ENCODE measurements at regions not wholly inside any gene's neighbourhood (a gene's known extent, or its start where the extent isn't known, plus 50 kb on each side); places are given as distances from the start of the nearest gene placed in this dataset.

DNA sequence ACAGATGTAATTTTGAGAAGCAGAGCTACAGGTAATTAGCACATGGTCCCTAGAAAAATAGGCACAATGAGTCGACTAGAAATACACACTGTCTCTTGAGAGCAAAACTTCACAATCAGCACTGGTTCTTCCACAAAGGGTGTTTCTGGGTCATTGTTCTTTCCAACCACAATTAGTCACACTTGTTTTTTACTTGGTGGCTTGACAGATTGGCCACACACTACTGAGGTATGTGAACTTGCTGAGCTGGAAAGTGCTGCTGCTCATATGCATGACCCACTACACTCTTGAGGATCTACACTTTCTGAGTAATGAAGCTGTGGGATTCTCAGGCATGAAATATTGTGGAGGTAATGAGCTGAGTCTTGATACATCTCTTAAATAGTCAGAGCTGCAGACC is 347.7 kb downstream of the BCKDHB start:
- Histone ChIP-seq H3K18ac (ENCODE audit: low read length) (no peak overlapping the region), H3K79me1 (ENCODE audit: low read depth, low read length) (no peaks in the 10 kb centered on the region), H3K36me3 (replicated peaks in 1 of 2; ENCODE audit: control insufficient read depth in 2 of 2, insufficient read depth in 2 of 2, low read length in 2 of 2) (no peaks in the 10 kb centered on the region), H4K8ac (ENCODE audit: low read depth, low read length) (no peak overlapping the region), H3K27ac (replicated peaks; ENCODE audit: low read length) (no peak overlapping the region), H3K4me2 (ENCODE audit: insufficient read depth, low read length, poor library complexity, severe bottlenecking) (no peak overlapping the region), H3K23ac (ENCODE audit: low read depth, low read length, poor library complexity) (no peak overlapping the region), H3K9me3 (replicated peaks in 1 of 2; ENCODE audit: control insufficient read depth in 2 of 2, insufficient read depth in 1 of 2, low read depth in 1 of 2, low read length in 2 of 2) (no peaks in the 10 kb centered on the region), H2BK15ac (ENCODE audit: low read length) (no peak overlapping the region), H3K4me1 (ENCODE audit: control insufficient read depth in 2 of 2, insufficient read depth in 1 of 2, low read depth in 1 of 2, low read length in 2 of 2) (peaks cover 0 to 1% of the 10 kb centered on the region in 2 donors), H2BK12ac (ENCODE audit: low read length) (no peak overlapping the region), H2AFZ (ENCODE audit: low read length) (no peak overlapping the region), H2AK5ac (ENCODE audit: low read depth, low read length) (no peak overlapping the region), H2BK120ac (ENCODE audit: low read depth, low read length) (no peak overlapping the region), H3K27me3 (ENCODE audit: control insufficient read depth in 3 of 3, insufficient read depth in 3 of 3, low read depth in 1 of 3, low read length in 3 of 3) (no peaks in the 10 kb centered on the region), H3K9ac (ENCODE audit: low read depth, low read length, poor library complexity) (no peak overlapping the region), H4K91ac (ENCODE audit: low read depth, low read length, poor library complexity) (no peak overlapping the region), H2BK5ac (ENCODE audit: low read length) (no peak overlapping the region), H3K4ac (ENCODE audit: low read length) (no peak overlapping the region), H3K14ac (ENCODE audit: low read length) (no peak overlapping the region), H3K4me3 (ENCODE audit: low read length in 2 of 2) (no peak overlapping the region)
- no CpG with 5 or more reads among the region's 1 CpG for WGBS, 2 donors (ENCODE audit: extremely low coverage in 2 of 2, insufficient read length in 2 of 2, insufficient replicate concordance in 1 of 2)
- no peak for DNase-seq (ENCODE audit: low spot score)

DNA sequence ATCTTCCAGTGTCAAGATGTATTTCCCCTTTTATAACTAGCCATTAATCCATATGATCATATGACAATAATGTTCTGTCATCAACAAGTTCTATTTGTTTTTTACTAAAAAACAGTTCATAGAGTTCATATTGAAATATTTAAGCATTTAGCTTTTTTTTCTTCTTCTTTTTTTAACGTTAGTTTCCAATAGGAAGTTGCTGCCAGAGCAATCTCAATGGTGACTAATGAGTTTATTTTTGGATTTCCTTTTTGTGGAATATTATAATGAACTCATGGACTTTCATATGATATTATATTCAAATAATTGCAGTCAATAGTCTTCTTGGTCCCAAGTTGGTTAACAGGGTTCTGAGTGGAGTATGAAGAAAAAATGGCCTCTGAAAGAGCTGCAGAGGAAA is 343.3 kb downstream of the BCKDHB start:
- Histone ChIP-seq H3K14ac (ENCODE audit: low read length) (no peak overlapping the region), H4K91ac (ENCODE audit: low read depth, low read length, poor library complexity) (no peak overlapping the region), H4K8ac (ENCODE audit: low read depth, low read length) (no peak overlapping the region), H2BK120ac (ENCODE audit: low read depth, low read length) (no peak overlapping the region), H3K27ac (replicated peaks; ENCODE audit: low read length) (no peak overlapping the region), H3K23ac (ENCODE audit: low read depth, low read length, poor library complexity) (no peak overlapping the region), H3K4me3 (ENCODE audit: low read length in 2 of 2) (no peak overlapping the region), H2BK15ac (ENCODE audit: low read length) (no peak overlapping the region), H3K4ac (ENCODE audit: low read length) (no peak overlapping the region), H2AK5ac (ENCODE audit: low read depth, low read length) (no peak overlapping the region), H3K18ac (ENCODE audit: low read length) (no peak overlapping the region), H3K9ac (ENCODE audit: low read depth, low read length, poor library complexity) (no peak overlapping the region), H3K36me3 (replicated peaks in 1 of 2; ENCODE audit: control insufficient read depth in 2 of 2, insufficient read depth in 2 of 2, low read length in 2 of 2) (no peaks in the 10 kb centered on the region), H3K27me3 (ENCODE audit: control insufficient read depth in 3 of 3, insufficient read depth in 3 of 3, low read depth in 1 of 3, low read length in 3 of 3) (no peaks in the 10 kb centered on the region), H2AFZ (ENCODE audit: low read length) (no peak overlapping the region), H3K4me1 (ENCODE audit: control insufficient read depth in 2 of 2, insufficient read depth in 1 of 2, low read depth in 1 of 2, low read length in 2 of 2) (no peaks in the 10 kb centered on the region), H3K79me1 (ENCODE audit: low read depth, low read length) (no peaks in the 10 kb centered on the region), H3K9me3 (replicated peaks in 1 of 2; ENCODE audit: control insufficient read depth in 2 of 2, insufficient read depth in 1 of 2, low read depth in 1 of 2, low read length in 2 of 2) (peaks cover 7 to 12% of the 10 kb centered on the region in 2 donors), H3K4me2 (ENCODE audit: insufficient read depth, low read length, poor library complexity, severe bottlenecking) (no peak overlapping the region), H2BK5ac (ENCODE audit: low read length) (no peak overlapping the region), H2BK12ac (ENCODE audit: low read length) (no peak overlapping the region)
- no peak for DNase-seq (ENCODE audit: low spot score)
- WGBS, 2 donors (ENCODE audit: extremely low coverage in 2 of 2, insufficient read length in 2 of 2, insufficient replicate concordance in 1 of 2), result no CpG with 5 or more reads among the region's 1 CpG

- Histone ChIP-seq H2AK5ac (ENCODE audit: low read depth, low read length) (no peak overlapping the region), H3K14ac (ENCODE audit: low read length) (no peak overlapping the region), H3K27ac (replicated peaks; ENCODE audit: low read length) (no peak overlapping the region), H3K9me3 (replicated peaks in 1 of 2; ENCODE audit: control insufficient read depth in 2 of 2, insufficient read depth in 1 of 2, low read depth in 1 of 2, low read length in 2 of 2) (peaks cover 8 to 12% of the 10 kb centered on the region in 2 donors), H3K23ac (ENCODE audit: low read depth, low read length, poor library complexity) (no peak overlapping the region), H2BK5ac (ENCODE audit: low read length) (no peak overlapping the region), H3K9ac (ENCODE audit: low read depth, low read length, poor library complexity) (no peak overlapping the region), H3K79me1 (ENCODE audit: low read depth, low read length) (no peaks in the 10 kb centered on the region), H3K4me3 (ENCODE audit: low read length in 2 of 2) (peak overlapping the region in 1 of 2 donors; percentile 66), H3K27me3 (ENCODE audit: control insufficient read depth in 3 of 3, insufficient read depth in 3 of 3, low read depth in 1 of 3, low read length in 3 of 3) (no peaks in the 10 kb centered on the region), H3K4me1 (ENCODE audit: control insufficient read depth in 2 of 2, insufficient read depth in 1 of 2, low read depth in 1 of 2, low read length in 2 of 2) (peaks cover 0 to 1% of the 10 kb centered on the region in 2 donors), H3K4ac (ENCODE audit: low read length) (no peak overlapping the region), H2AFZ (ENCODE audit: low read length) (no peak overlapping the region), H2BK12ac (ENCODE audit: low read length) (no peak overlapping the region), H3K36me3 (replicated peaks in 1 of 2; ENCODE audit: control insufficient read depth in 2 of 2, insufficient read depth in 2 of 2, low read length in 2 of 2) (no peaks in the 10 kb centered on the region), H4K8ac (ENCODE audit: low read depth, low read length) (no peak overlapping the region), H2BK15ac (ENCODE audit: low read length) (no peak overlapping the region), H3K4me2 (ENCODE audit: insufficient read depth, low read length, poor library complexity, severe bottlenecking) (no peak overlapping the region), H3K18ac (ENCODE audit: low read length) (no peak overlapping the region), H4K91ac (ENCODE audit: low read depth, low read length, poor library complexity) (no peak overlapping the region), H2BK120ac (ENCODE audit: low read depth, low read length) (no peak overlapping the region)
- no peak for DNase-seq (ENCODE audit: low spot score)
- no CpG with 5 or more reads among the region's 5 CpGs for WGBS, 2 donors (ENCODE audit: extremely low coverage in 2 of 2, insufficient read length in 2 of 2, insufficient replicate concordance in 1 of 2)
These were observed 340.1 kb downstream of the BCKDHB start for GRCh38 chr6:80446454-80447045.

DNA sequence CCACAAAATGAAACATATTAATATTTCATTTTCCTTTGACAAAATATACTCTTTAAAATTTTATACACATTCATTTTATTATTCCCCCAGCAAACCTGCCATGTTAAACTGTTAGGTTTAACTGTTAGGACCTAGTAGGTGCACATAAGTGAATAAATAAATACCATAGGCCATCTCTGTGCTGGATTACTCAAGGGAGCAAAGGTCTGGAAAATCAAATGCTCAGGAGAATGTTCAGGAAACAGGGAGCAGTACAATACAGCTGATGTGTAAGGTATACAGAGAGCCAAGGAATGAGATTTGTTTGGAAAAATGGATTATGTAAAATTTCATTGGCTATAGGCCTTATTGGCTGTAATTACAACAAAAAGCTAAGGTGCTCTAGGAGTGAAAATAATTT is 339.3 kb downstream of the BCKDHB start:
- H4K91ac ChIP-seq (ENCODE audit: low read depth, low read length, poor library complexity), result no peak overlapping the region
- H3K4me1 ChIP-seq (ENCODE audit: control insufficient read depth in 2 of 2, insufficient read depth in 1 of 2, low read depth in 1 of 2, low read length in 2 of 2), result peaks cover 0 to 2% of the 10 kb centered on the region in 2 donors
- H3K4me2 ChIP-seq (ENCODE audit: insufficient read depth, low read length, poor library complexity, severe bottlenecking), result no peak overlapping the region
- no peak overlapping the region for H2BK15ac ChIP-seq (ENCODE audit: low read length)
- H3K4ac ChIP-seq (ENCODE audit: low read length), result no peak overlapping the region
- H3K27ac ChIP-seq (replicated peaks; ENCODE audit: low read length), result no peak overlapping the region
- no peak overlapping the region for H3K18ac ChIP-seq (ENCODE audit: low read length)
- H4K8ac ChIP-seq (ENCODE audit: low read depth, low read length), result no peak overlapping the region
- H2BK5ac ChIP-seq (ENCODE audit: low read length), result no peak overlapping the region
- no peak overlapping the region for H2BK120ac ChIP-seq (ENCODE audit: low read depth, low read length)
- H3K14ac ChIP-seq (ENCODE audit: low read length), result no peak overlapping the region
- H3K36me3 ChIP-seq (replicated peaks in 1 of 2; ENCODE audit: control insufficient read depth in 2 of 2, insufficient read depth in 2 of 2, low read length in 2 of 2), result no peaks in the 10 kb centered on the region
- no peaks in the 10 kb centered on the region for H3K27me3 ChIP-seq (ENCODE audit: control insufficient read depth in 3 of 3, insufficient read depth in 3 of 3, low read depth in 1 of 3, low read length in 3 of 3)
- H2AK5ac ChIP-seq (ENCODE audit: low read depth, low read length), result no peak overlapping the region
- no peak for DNase-seq (ENCODE audit: low spot score)
- H3K4me3 ChIP-seq (ENCODE audit: low read length in 2 of 2), result no peak overlapping the region
- H3K9ac ChIP-seq (ENCODE audit: low read depth, low read length, poor library complexity), result no peak overlapping the region
- H3K79me1 ChIP-seq (ENCODE audit: low read depth, low read length), result no peaks in the 10 kb centered on the region
- H3K9me3 ChIP-seq (replicated peaks in 1 of 2; ENCODE audit: control insufficient read depth in 2 of 2, insufficient read depth in 1 of 2, low read depth in 1 of 2, low read length in 2 of 2), result peaks cover 8 to 12% of the 10 kb centered on the region in 2 donors
- H3K23ac ChIP-seq (ENCODE audit: low read depth, low read length, poor library complexity), result no peak overlapping the region
- H2BK12ac ChIP-seq (ENCODE audit: low read length), result no peak overlapping the region
- no peak overlapping the region for H2AFZ ChIP-seq (ENCODE audit: low read length)

Data from neuronal stem cell (in vitro differentiated cells).